ENCODE measurements at regions not wholly inside any gene's neighbourhood (a gene's known extent, or its start where the extent isn't known, plus 50 kb on each side); places are given as distances from the start of the nearest gene placed in this dataset.

- DNase-seq (ENCODE audit: low read depth), result no peak
- no peak overlapping the region for H3K4me3 ChIP-seq (ENCODE audit: control insufficient read depth, low read depth, low read length)
- TF ChIP-seq CTCF (IDR thresholded peaks at IDR 0.05; ENCODE audit: control insufficient read depth, insufficient read depth, low read depth, low read length, missing control alignments), result no peak
Measured at GRCh38 chr4:180617196-180617595, 1626.0 kb upstream of the TENM3 start.

- TF ChIP-seq CTCF (IDR thresholded peaks at IDR 0.05; ENCODE audit: control insufficient read depth, insufficient read depth, low read depth, low read length, missing control alignments), result no peak
- no peak for DNase-seq (ENCODE audit: low read depth)
- no peak overlapping the region for H3K4me3 ChIP-seq (ENCODE audit: control insufficient read depth, low read depth, low read length)
Measured at GRCh38 chr4:180618396-180618795, 1624.8 kb upstream of the TENM3 start.

- no peak for TF ChIP-seq CTCF (IDR thresholded peaks at IDR 0.05; ENCODE audit: control insufficient read depth, insufficient read depth, low read depth, low read length, missing control alignments)
- DNase-seq (ENCODE audit: low read depth), result no peak
- H3K4me3 ChIP-seq (ENCODE audit: control insufficient read depth, low read depth, low read length), result no peak overlapping the region
Measured at GRCh38 chr4:180619440-180619839, 1623.8 kb upstream of the TENM3 start.

- H3K4me3 ChIP-seq (ENCODE audit: control insufficient read depth, low read depth, low read length), result no peak overlapping the region
- DNase-seq (ENCODE audit: low read depth), result no peak
- no peak for TF ChIP-seq CTCF (IDR thresholded peaks at IDR 0.05; ENCODE audit: control insufficient read depth, insufficient read depth, low read depth, low read length, missing control alignments)
Measured at GRCh38 chr4:180622254-180622653, 1620.9 kb upstream of the TENM3 start.

GRCh38 chr4:180625653-180626052 lies 1617.5 kb upstream of the TENM3 start:
- no peak for TF ChIP-seq CTCF (IDR thresholded peaks at IDR 0.05; ENCODE audit: control insufficient read depth, insufficient read depth, low read depth, low read length, missing control alignments)
- no peak for DNase-seq (ENCODE audit: low read depth)

GRCh38 chr4:180630012-180630665 lies 1613.1 kb upstream of the TENM3 start:
- DNase-seq (ENCODE audit: low read depth), result no peak
- TF ChIP-seq CTCF (IDR thresholded peaks at IDR 0.05; ENCODE audit: control insufficient read depth, insufficient read depth, low read depth, low read length, missing control alignments), result no peak

More at GRCh38 chr4:180625653-180626052, 1617.5 kb upstream of the TENM3 start:
- H3K4me3 ChIP-seq (ENCODE audit: control insufficient read depth, low read depth, low read length), result no peak overlapping the region

More at GRCh38 chr4:180630012-180630665, 1613.1 kb upstream of the TENM3 start:
- no peak overlapping the region for H3K4me3 ChIP-seq (ENCODE audit: control insufficient read depth, low read depth, low read length)

Measured in AG09309 (cell line).